ENCODE measurements at regions not wholly inside any gene's neighbourhood (a gene's known extent, or its start where the extent isn't known, plus 50 kb on each side); places are given as distances from the start of the nearest gene placed in this dataset.

DNA sequence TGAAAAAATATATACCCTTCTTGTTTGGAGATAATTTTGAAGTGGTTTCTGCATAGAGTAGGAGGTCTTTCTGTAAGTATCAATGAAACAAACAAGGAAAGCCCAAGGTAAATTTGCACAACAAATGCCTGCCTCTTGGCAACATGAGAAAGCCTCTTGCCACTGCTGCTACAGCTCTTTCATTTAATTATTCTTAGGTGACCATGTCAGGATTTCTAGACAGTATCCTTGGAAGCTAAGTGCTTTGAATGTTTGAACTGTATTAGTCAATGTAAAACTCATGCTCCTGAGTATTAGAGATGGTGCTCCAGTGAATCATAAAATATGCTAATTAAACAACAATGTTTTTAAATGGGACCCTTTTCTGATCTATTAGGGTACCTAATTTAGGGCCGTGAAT, 81.2 kb upstream of the ITGB1 start:
- DNase-seq: no peak

More for the DNA sequence above, 81.2 kb upstream of the ITGB1 start:
- H3K9me3 ChIP-seq (ENCODE audit: control insufficient read depth, insufficient read depth, low read length): no peaks in the 10 kb centered on the region
- dilution Hi-C loops (cut with HindIII; ENCODE audit: low sequenced_read_pairs, unreplicated experiment) (no loop called here), in situ Hi-C loops (cut with MboI; ENCODE audit: low sequenced_read_pairs) (no loop called here), intact Hi-C loops (cut with micrococcal nuclease) (no loop called here)
- no peaks in the 10 kb centered on the region for H3K9me1 ChIP-seq (ENCODE audit: insufficient read depth, low read length)
- H3K18ac ChIP-seq (ENCODE audit: low read depth, low read length): no peak overlapping the region
- no peak overlapping the region for H4K5ac ChIP-seq (ENCODE audit: low read depth, low read length)
- no peak for ATAC-seq (ENCODE audit: low read depth)
- POLR2A ChIA-PET (ENCODE audit: unreplicated experiment): no interaction called here
- H3K9ac ChIP-seq (ENCODE audit: low read depth, low read length): no peak overlapping the region
- H3K4me2 ChIP-seq (ENCODE audit: low read depth, low read length): no peak overlapping the region
- no peak overlapping the region for H2AFZ ChIP-seq (replicated peaks; ENCODE audit: low read length, poor library complexity)
- H2BK15ac ChIP-seq (ENCODE audit: low read depth, low read length): no peak overlapping the region
- TF ChIP-seq USF2 (IDR thresholded peaks at IDR 0.05; ENCODE audit: low read depth, low read length) (no peak), SMC3 (IDR thresholded peaks at IDR 0.05; ENCODE audit: low read depth, low read length) (no peak), MXI1 (IDR thresholded peaks at IDR 0.05; ENCODE audit: borderline replicate concordance, low read depth, low read length) (no peak), NFE2L2 (IDR thresholded peaks at IDR 0.05; ENCODE audit: low read depth, low read length) (no peak), MAFK (IDR thresholded peaks at IDR 0.05; ENCODE audit: low read depth, low read length) (no peak), CEBPB (IDR thresholded peaks at IDR 0.05; ENCODE audit: low read depth, low read length) (no peak), RAD21 (IDR thresholded peaks at IDR 0.05; ENCODE audit: low read length) (no peak)
- no TSS peak for BruUV-seq (replicated peaks)
- H3K27ac ChIP-seq (ENCODE audit: insufficient read depth, low read length): no peak overlapping the region
- H3K23ac ChIP-seq (ENCODE audit: low read depth, low read length): no peak overlapping the region
- H2BK5ac ChIP-seq (ENCODE audit: low read depth, low read length, poor library complexity, severe bottlenecking): no peak overlapping the region
- H3K14ac ChIP-seq (replicated peaks; ENCODE audit: low read depth, low read length): no peak overlapping the region
- CTCF ChIA-PET: no interaction called here
- no peak overlapping the region for H3K56ac ChIP-seq (ENCODE audit: extremely low read depth, insufficient read depth, low read length)
- no peak overlapping the region for H3K4ac ChIP-seq (ENCODE audit: low read depth, low read length)
- H3K4me3 ChIP-seq (ENCODE audit: insufficient read depth, low read depth, low read length): no peak overlapping the region
- no peak overlapping the region for H4K91ac ChIP-seq (ENCODE audit: insufficient read depth, low read depth, low read length)
- H3K36me3 ChIP-seq (ENCODE audit: control insufficient read depth, insufficient read depth, low read length): no peaks in the 10 kb centered on the region
- H4K8ac ChIP-seq (ENCODE audit: low read depth in 2 of 2, low read length in 2 of 2): no peak overlapping the region
- H2BK120ac ChIP-seq (ENCODE audit: low read depth, low read length): no peak overlapping the region
- no peak overlapping the region for H2AK9ac ChIP-seq (replicated peaks; ENCODE audit: low read depth, low read length, poor library complexity)
- no peaks in the 10 kb centered on the region for H4K20me1 ChIP-seq (ENCODE audit: insufficient read depth, low read length)
- H3K27me3 ChIP-seq (ENCODE audit: control insufficient read depth, insufficient read depth, low read length): no peaks in the 10 kb centered on the region
- H2AK5ac ChIP-seq (ENCODE audit: low read depth, low read length): no peak overlapping the region
- no peak overlapping the region for H2BK20ac ChIP-seq (ENCODE audit: low read depth, low read length)
- no CpG with 5 or more reads among the region's 1 CpG for WGBS, 2 experiments (ENCODE audit: extremely low coverage in 2 of 2, insufficient read length in 1 of 2)
- no peaks in the 10 kb centered on the region for H3K79me1 ChIP-seq (ENCODE audit: low read depth in 1 of 2, low read length in 2 of 2)
- H3K4me1 ChIP-seq (ENCODE audit: control insufficient read depth, insufficient read depth, low read length): no peaks in the 10 kb centered on the region
